ENCODE measurements at regions not wholly inside any gene's neighbourhood (a gene's known extent, or its start where the extent isn't known, plus 50 kb on each side); places are given as distances from the start of the nearest gene placed in this dataset.

DNA sequence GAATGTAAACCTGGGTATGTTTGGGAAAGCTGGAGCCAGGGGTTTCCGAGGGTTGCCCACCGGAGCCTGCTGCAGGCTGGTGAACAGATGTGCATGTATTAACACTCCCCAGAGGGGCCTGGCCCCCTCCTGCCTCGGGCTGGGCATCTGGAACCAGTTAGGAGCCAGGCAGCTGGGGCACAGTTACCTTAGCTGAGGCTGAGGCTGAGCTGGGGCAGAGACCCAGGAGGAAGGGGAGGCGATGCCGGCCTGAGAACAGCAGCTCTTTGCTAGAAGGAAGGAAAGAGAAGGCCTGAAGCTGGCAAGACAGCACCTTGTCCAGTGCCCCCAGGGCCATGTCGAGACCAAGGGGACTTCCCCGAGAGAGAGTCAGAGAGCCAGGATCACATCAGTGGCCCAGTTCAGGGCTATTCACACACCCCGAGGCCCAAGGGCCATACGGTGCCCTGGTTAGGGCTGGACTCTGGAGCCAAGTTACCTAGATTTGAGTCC, 65.8 kb downstream of the RMI2 start:
- DNase-seq (ENCODE audit: low spot score), result no peak
- Mint-ChIP-seq H3K4me1 (ENCODE audit: unreplicated experiment) (peaks cover 2% of the 10 kb centered on the region), H3K9me3 (ENCODE audit: unreplicated experiment) (no peaks in the 10 kb centered on the region), H3K27ac (ENCODE audit: unreplicated experiment) (no peak overlapping the region), H3K36me3 (ENCODE audit: low read depth, unreplicated experiment) (no peaks in the 10 kb centered on the region), H3K4me3 (ENCODE audit: unreplicated experiment) (no peak overlapping the region), H3K27me3 (ENCODE audit: unreplicated experiment) (peaks cover 10% of the 10 kb centered on the region)
- TF ChIP-seq, protein P1, sequence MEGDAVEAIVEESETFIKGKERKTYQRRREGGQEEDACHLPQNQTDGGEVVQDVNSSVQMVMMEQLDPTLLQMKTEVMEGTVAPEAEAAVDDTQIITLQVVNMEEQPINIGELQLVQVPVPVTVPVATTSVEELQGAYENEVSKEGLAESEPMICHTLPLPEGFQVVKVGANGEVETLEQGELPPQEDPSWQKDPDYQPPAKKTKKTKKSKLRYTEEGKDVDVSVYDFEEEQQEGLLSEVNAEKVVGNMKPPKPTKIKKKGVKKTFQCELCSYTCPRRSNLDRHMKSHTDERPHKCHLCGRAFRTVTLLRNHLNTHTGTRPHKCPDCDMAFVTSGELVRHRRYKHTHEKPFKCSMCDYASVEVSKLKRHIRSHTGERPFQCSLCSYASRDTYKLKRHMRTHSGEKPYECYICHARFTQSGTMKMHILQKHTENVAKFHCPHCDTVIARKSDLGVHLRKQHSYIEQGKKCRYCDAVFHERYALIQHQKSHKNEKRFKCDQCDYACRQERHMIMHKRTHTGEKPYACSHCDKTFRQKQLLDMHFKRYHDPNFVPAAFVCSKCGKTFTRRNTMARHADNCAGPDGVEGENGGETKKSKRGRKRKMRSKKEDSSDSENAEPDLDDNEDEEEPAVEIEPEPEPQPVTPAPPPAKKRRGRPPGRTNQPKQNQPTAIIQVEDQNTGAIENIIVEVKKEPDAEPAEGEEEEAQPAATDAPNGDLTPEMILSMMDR (IDR thresholded peaks at IDR 0.05; ENCODE audit: unreplicated experiment), result no peak

DNA sequence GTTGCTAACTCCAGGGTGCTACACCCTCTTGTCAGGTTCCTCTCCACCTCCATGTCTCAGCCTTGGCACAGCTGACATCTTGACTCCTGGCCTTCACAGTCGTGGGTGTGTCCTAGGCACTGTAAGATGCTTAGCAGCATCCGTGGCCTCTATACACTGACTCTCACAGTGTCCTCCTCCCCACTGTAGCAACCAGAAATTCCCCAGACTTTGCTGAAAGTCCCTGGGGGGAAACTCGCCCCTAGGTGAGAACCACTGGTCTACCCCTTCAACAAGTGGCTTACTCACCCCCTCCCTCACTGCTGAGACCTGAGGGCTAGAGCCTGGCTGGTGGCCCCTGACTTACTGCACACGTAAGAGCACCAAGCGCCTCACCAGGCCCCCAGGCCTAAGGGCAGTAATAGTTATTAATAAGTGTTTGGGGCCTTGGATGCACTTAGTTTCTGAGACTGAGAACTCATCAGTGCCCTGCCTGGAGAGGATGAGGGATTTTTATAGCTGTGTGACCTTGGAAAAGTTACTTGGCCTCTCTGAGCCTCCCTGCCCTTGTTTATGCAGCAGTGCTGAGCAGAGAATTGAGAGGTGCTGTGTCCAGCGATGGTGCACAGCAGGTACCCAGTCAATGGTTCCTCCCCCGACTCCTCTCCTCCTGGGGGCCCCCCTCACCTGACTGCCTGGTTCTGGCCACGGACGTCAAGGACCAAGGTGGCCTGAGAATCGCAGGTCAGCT, 67.1 kb downstream of the RMI2 start:
- Mint-ChIP-seq H3K27ac (ENCODE audit: unreplicated experiment) (no peak overlapping the region), H3K36me3 (ENCODE audit: low read depth, unreplicated experiment) (no peaks in the 10 kb centered on the region), H3K9me3 (ENCODE audit: unreplicated experiment) (no peaks in the 10 kb centered on the region), H3K4me3 (ENCODE audit: unreplicated experiment) (no peak overlapping the region), H3K27me3 (ENCODE audit: unreplicated experiment) (peaks cover 9% of the 10 kb centered on the region), H3K4me1 (ENCODE audit: unreplicated experiment) (peaks cover 2% of the 10 kb centered on the region)
- DNase-seq (ENCODE audit: low spot score), result no peak
- TF ChIP-seq, protein P1 (IDR thresholded peaks at IDR 0.05; ENCODE audit: unreplicated experiment), result no peak

DNA sequence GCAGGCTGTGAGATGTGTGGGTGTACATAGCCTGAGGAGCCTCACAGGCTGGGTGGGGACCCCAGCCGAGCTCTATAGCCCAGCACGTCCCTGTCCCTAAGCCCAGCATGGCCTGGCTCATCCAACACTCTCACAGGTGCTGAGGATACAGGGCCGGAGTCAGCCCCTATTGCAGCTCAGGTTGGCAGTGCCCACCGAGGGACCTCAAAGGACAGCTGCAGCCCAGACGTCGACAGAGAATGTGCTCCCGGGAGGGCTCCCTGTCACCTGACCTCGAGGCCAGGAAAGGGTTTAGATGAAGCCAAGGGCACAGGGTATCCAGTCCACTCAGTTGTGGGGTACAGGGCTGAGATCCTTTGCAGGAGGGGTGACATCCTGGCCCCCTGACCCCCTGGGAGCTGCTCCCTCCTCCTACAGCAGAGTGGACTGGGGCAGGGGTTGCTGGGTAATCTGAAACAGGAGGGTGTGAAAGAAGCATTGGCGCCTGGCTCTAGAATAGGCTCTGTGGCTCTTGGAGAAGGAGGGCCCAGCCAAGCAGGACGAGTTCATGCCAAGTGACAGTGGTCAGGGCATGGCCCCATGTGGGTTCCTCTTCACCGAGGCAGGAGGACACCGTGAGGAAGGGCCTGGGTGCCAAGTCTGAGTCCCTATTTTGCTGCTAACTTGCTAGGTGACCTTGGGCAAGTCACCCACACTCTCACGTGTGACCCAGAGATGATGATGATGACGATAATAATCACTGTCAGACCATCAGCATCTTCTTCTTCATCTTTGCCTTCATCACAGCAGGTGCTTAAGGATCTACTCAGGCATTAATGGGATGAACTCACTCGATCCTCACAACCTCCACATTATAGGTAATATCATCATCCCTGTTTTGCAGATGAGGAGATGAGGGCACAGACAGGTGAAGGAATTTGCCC, 68.0 kb downstream of the RMI2 start:
- Mint-ChIP-seq H3K4me3 (ENCODE audit: unreplicated experiment) (no peak overlapping the region), H3K9me3 (ENCODE audit: unreplicated experiment) (no peaks in the 10 kb centered on the region), H3K27me3 (ENCODE audit: unreplicated experiment) (peaks cover 9% of the 10 kb centered on the region), H3K4me1 (ENCODE audit: unreplicated experiment) (no peaks in the 10 kb centered on the region), H3K36me3 (ENCODE audit: low read depth, unreplicated experiment) (no peaks in the 10 kb centered on the region), H3K27ac (ENCODE audit: unreplicated experiment) (no peak overlapping the region)
- TF ChIP-seq, protein P1 (IDR thresholded peaks at IDR 0.05; ENCODE audit: unreplicated experiment), result no peak
- DNase-seq (ENCODE audit: low spot score), result no peak

DNA sequence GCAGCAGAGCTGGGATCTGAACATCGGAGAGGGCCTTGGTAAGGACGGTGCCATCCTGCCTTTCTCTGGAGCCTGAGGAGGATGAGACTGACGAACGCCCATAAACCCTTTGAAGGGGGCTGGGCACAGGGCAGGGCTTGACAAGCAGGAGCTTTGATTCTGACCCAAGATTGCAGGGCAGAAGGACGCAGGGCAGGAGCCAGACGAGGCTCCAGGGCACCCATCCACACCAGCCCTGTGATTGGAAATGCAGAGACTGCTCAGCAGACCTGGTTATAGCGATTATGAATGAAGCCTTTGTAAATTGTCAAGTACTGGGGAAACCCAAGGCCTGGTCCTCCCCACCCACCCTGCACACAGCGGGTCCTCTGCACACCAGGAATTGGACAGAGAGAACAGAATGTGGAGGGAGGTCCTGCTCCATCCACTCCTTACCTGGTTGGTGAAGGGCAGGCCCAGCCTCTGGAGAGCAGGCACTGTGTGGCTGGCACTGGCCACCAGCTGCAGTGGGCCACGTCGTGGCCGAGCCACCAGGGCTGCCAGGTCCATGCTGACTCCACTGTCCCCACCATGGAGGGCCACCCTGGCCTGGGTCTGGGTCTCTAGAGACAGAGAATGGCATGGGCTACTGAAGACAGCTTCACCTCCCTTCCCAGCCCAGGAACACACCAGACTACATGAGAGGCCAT, 68.8 kb downstream of the RMI2 start:
- Mint-ChIP-seq H3K36me3 (ENCODE audit: low read depth, unreplicated experiment) (no peaks in the 10 kb centered on the region), H3K27ac (ENCODE audit: unreplicated experiment) (no peak overlapping the region), H3K4me3 (ENCODE audit: unreplicated experiment) (no peak overlapping the region), H3K9me3 (ENCODE audit: unreplicated experiment) (no peaks in the 10 kb centered on the region), H3K4me1 (ENCODE audit: unreplicated experiment) (no peaks in the 10 kb centered on the region), H3K27me3 (ENCODE audit: unreplicated experiment) (peaks cover 9% of the 10 kb centered on the region)
- DNase-seq (ENCODE audit: low spot score), result no peak
- TF ChIP-seq, protein P1 (IDR thresholded peaks at IDR 0.05; ENCODE audit: unreplicated experiment), result no peak
